ENCODE measurements at regions not wholly inside any gene's neighbourhood (a gene's known extent, or its start where the extent isn't known, plus 50 kb on each side); places are given as distances from the start of the nearest gene placed in this dataset.

DNA sequence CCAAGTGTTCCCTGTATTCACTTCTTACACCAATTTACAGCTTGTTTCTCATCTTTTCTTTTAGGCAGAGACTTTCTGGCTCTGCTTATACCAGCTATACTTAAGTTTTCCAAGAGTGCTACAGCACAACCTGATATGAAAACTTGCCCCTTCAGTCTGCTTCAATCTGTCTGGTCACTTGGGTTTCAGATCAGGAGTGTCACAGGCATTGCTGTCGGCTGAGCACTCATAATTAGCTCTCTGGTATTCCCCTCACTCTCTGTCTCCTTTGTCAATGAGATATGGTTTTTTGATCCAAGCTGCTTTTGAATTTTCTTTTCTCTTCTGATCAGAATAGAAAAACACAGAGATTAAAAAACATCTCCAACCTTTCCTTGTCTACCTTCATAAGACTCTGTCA lies 194.9 kb upstream of the UMPS start:
- TF ChIP-seq CREB1 (IDR thresholded peaks at IDR 0.05): no peak
- TF ChIP-seq BCL11A (IDR thresholded peaks at IDR 0.05; ENCODE audit: low read depth in 2 of 2, low read length in 2 of 2): no peak
- TF ChIP-seq TCF12 (IDR thresholded peaks at IDR 0.05; ENCODE audit: low read depth, low read length): no peak
- TF ChIP-seq ASH2L (IDR thresholded peaks at IDR 0.05; ENCODE audit: low read length): no peak
- TF ChIP-seq ZNF274 (IDR thresholded peaks at IDR 0.05; ENCODE audit: borderline replicate concordance, extremely low read depth, low read length): no peak
- no peak for TF ChIP-seq BRCA1 (IDR thresholded peaks at IDR 0.05; ENCODE audit: low read depth, low read length)
- no peak for TF ChIP-seq EGR1 (IDR thresholded peaks at IDR 0.05; ENCODE audit: borderline replicate concordance, low read depth, low read length)
- no peak for TF ChIP-seq EZH2 (IDR thresholded peaks at IDR 0.05; ENCODE audit: low read depth, low read length, severe bottlenecking)
- no peak for TF ChIP-seq CTBP2 (IDR thresholded peaks at IDR 0.05; ENCODE audit: borderline replicate concordance, insufficient read depth, insufficient read length, low read length)
- TF ChIP-seq KDM5A (IDR thresholded peaks at IDR 0.05; ENCODE audit: low read length): no peak
- no peak for TF ChIP-seq CBX5 (IDR thresholded peaks at IDR 0.05; ENCODE audit: low read depth, low read length)
- no peak for TF ChIP-seq POLR2AphosphoS5 (IDR thresholded peaks at IDR 0.05; ENCODE audit: low read depth, low read length)
- no peak for TF ChIP-seq BACH1 (IDR thresholded peaks at IDR 0.05; ENCODE audit: low read length)
- no peaks in the 10 kb centered on the region for H3K27me3 ChIP-seq (replicated peaks in 1 of 4; ENCODE audit: control insufficient read depth in 3 of 4, extremely low read depth in 1 of 4, insufficient read depth in 3 of 4, low read length in 3 of 4)
- H3K14ac ChIP-seq (ENCODE audit: insufficient read length): no peak overlapping the region
- no peak overlapping the region for H2BK15ac ChIP-seq (ENCODE audit: low read length)
- no peak overlapping the region for H4K91ac ChIP-seq (replicated peaks; ENCODE audit: insufficient read length, low read length)
- CTCF ChIA-PET (ENCODE audit: partially characterized antibody): interaction anchor here (0.9 to 1.9 kb wide), 5 partner anchors 9 to 49 kb away, joined by 3 to 6 read pairs (median 3); no protein-coding TSS in a partner anchor
- no peak overlapping the region for H2BK5ac ChIP-seq (ENCODE audit: low read depth, low read length)
- no peak overlapping the region for H2AFZ ChIP-seq (ENCODE audit: low read length)
- H2BK20ac ChIP-seq (ENCODE audit: low read length): no peak overlapping the region
- H3K9ac ChIP-seq (replicated peaks in 1 of 4; ENCODE audit: extremely low read depth in 1 of 4, low read depth in 3 of 4, low read length in 3 of 4): no peak overlapping the region
- 79% methylated on average over 1 of the region's 1 CpG; no CpG with 5 or more reads in 1 of the 2 experiments for WGBS, 2 experiments (ENCODE audit: extremely low coverage in 1 of 2, insufficient coverage in 1 of 2, insufficient read length in 1 of 2, insufficient replicate concordance in 2 of 2, low coverage in 1 of 2, low lambda C conversion rate in 2 of 2, missing lambda C conversion rate in 1 of 2)
- no peak overlapping the region for H2BK12ac ChIP-seq (ENCODE audit: low read depth, low read length)
- H3K36me3 ChIP-seq (ENCODE audit: control insufficient read depth in 2 of 4, insufficient read depth in 4 of 4, low read length in 3 of 4): no peaks in the 10 kb centered on the region
- no peak overlapping the region for H3K27ac ChIP-seq (ENCODE audit: low read depth, low read length)
- H3K4me1 ChIP-seq (replicated peaks in 1 of 4; ENCODE audit: control insufficient read depth in 3 of 4, insufficient read depth in 4 of 4, low read length in 3 of 4): peaks cover 0 to 1% (median 0%) of the 10 kb centered on the region in 4 experiments; a peak in 1 of 7 replicates
- H3K56ac ChIP-seq (replicated peaks; ENCODE audit: insufficient read length, low read depth, low read length): no peak overlapping the region
- no peaks in the 10 kb centered on the region for H3K79me1 ChIP-seq (ENCODE audit: low read depth, low read length)
- no peak overlapping the region for H4K5ac ChIP-seq (ENCODE audit: insufficient read length, low read depth, low read length)
- no peak overlapping the region for H3K23ac ChIP-seq (ENCODE audit: insufficient read length)
- H2AK5ac ChIP-seq (ENCODE audit: low read depth, low read length): no peak overlapping the region
- POLR2A ChIA-PET (ENCODE audit: partially characterized antibody): no interaction called here
- no peak overlapping the region for H3K4me3 ChIP-seq (ENCODE audit: extremely low read depth in 1 of 4, insufficient read depth in 2 of 4, low read depth in 3 of 4, low read length in 4 of 4)
- H3K18ac ChIP-seq (ENCODE audit: extremely low read depth, low read length): no peak overlapping the region
- H3K79me2 ChIP-seq (ENCODE audit: control insufficient read depth in 1 of 2, insufficient read depth in 2 of 2, low read length in 2 of 2): no peaks in the 10 kb centered on the region
- H3K4me2 ChIP-seq (ENCODE audit: insufficient read depth in 1 of 2, low read depth in 2 of 2, low read length in 2 of 2): no peak overlapping the region
- DNase-seq (ENCODE audit: low read depth in 1 of 2, low spot score in 2 of 2): no peak
- FAIRE-seq: no peak
- no peaks in the 10 kb centered on the region for H3K9me3 ChIP-seq (ENCODE audit: insufficient read depth in 2 of 2, low read depth in 1 of 2, low read length in 1 of 2)
- no peaks in the 10 kb centered on the region for H4K20me1 ChIP-seq (replicated peaks in 1 of 2; ENCODE audit: control insufficient read depth in 1 of 2, insufficient read depth in 2 of 2, low read length in 2 of 2)
- 0 out of 2 replicates have a peak, but pooled peaks cover 2% of the 10 kb centered on the region for H3K23me2 ChIP-seq (ENCODE audit: low read depth, low read length)
- H3K4ac ChIP-seq (replicated peaks; ENCODE audit: insufficient read length, low read depth, low read length): no peak overlapping the region
- no peak overlapping the region for H2BK120ac ChIP-seq (replicated peaks; ENCODE audit: low read depth, low read length)
- H4K8ac ChIP-seq (ENCODE audit: extremely low read depth, insufficient read depth, low read length): no peak overlapping the region
